HG03469 (cell line): ENCODE measurements at regions not wholly inside any gene's neighbourhood (a gene's known extent, or its start where the extent isn't known, plus 50 kb on each side); places are given as distances from the start of the nearest gene placed in this dataset.

ENCODE experiments used
- ATAC-seq: cut with Tn5 transposase; IDR thresholded peaks from one replicate; pipeline ENCODE4 v1.9.1; 2021; ENCODE audit warnings: mild to moderate bottlenecking, moderate library complexity, moderate number of reproducible peaks; ENCODE audit not compliant: unreplicated experiment

DNA sequence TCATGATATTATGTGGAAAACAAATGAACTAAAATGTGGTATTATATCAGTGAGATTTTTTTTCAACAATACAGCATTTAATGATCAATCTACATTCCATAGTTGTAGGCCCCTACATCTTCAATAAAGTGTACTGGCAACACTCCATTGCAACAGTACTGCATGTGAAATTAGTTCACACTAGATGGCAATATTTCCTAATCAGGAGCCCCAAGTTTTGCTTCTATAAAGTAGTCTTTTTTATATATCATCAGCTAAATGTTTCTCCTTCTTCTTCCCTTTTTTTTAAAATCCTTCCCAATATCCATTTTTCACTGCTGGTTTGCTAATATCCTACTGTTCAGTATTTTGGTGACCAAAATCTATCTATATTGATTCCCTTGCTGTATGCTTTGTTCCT, 528.3 kb upstream of the ATXN8OS start:
- no peak for ATAC-seq

DNA sequence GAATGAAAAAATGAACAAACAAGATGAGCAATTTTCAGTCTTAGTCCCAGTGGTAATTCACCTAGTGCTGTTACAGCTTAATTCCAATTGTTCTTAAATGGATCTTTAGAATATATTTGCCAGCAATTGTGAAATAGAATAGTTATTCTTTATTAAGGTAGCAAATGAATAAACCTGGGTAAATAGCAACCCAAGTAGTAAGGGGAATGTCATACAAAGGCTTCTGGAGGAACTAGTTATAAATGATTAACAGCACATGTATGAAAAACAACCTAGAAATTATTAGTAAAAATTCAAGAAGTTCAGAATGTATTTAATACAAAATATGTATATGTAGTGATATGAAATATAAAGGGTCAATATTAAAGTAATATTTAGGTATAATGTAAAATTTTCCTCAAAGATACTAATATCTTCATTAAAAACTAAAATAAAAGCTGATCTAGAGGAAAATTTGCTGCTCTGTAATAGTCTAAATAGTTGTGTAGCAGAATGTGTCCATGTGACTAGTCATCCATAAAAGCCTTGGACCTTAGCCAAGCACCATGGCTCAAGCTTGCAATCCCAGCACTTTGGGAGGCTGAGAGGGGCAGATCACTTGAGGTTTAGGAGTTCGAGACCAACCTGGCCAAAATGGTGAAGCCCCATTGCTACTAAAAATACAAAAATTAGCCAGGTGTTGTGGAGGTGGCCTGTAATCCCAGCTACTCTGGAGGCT, 535.9 kb upstream of the ATXN8OS start:
- no peak for ATAC-seq

DNA sequence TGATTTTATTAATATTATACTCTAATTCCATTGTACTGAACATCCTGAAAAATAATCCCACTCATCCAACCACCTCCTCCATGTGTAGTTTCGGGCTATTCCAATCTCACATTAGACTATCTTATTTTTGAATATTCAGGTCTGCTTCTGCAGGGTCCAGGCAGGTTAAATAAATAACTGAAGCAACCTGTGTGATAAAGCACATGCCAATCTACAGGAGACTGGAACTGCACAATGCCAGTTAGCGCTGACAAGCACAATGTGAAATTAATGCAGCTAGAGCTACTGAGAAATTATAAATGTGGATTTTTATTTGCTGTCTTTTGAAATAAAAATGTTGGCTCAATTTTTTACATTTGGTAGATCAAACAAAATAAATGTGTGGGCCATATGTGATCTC, 540.1 kb upstream of the ATXN8OS start:
- ATAC-seq, result no peak

DNA sequence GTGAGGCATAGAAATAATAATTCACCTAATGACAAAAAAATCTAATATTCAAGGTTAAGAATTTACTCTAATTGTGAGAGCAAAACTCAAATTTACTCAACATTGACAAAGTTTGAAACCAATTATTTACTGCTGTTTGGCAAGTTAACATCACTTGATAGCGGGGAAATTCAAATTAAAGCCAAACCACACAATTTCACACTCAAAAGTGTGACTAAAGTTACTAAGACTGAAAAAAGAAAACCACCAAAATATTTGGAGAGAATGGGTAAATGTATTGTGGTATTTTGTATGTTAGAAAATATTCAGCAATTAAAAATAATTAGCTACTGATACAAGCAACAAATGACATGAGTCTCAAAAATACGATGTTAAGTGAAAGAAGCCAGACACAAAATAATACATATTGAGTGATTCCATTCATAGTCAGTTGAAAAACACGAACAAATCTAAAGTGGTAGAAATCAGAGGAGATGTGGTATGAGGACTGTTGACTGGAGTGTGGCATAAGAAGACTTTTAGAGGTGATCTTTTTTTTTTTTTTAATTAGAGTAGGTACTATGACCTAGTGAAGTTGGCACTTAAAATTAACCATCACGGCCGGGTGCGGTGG, 541.4 kb upstream of the ATXN8OS start:
- ATAC-seq, result no peak

DNA sequence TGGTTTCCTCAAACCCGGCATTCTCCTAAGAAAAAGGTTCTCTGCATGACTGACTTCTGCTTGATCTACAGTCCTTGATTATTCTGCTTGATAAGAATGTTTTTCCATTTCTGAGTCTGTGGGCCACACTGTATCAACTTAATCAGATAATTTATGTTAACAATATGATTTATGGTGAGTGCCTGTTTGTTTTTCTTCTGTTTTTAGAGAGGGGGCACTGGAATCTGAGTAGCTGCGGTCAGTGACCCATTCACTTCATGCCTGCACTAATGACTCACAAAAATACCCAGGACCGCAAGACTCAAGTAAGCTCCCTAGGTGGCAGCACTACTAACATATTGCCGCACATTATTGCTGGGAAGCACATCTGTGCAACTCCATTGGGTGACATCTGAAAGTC, 542.3 kb upstream of the ATXN8OS start:
- peak; percentile 68 for ATAC-seq

DNA sequence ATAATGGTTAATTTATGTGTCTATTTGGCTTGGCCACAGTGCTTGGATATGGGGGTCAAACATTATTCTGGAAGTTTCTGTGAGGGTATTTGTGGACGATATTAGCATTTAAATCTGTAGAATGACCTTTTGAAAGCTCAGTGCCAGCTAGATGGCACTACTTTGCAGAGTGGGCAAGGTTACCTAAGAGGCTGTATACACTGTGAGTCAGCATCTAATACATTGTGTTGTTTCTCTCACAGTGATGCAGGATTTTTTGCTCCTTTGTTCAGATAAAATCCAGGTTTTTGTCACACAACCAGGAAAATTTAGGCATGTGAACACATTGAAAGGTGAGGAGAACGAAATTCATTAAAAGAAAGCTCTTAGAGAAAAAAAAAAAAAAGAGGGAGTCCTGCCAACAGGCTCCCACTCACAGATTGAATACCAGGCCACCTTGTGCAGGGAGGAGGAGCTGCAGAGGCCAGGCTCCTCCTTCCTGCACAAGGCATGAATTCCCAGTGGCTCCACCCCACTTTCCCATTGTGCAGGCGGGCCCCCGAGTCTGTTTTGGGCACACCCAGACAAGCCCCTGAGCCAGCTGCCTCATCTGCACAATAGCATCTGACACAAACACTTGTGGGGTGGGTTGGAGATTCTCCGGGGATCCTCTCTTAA, 551.0 kb upstream of the ATXN8OS start:
- ATAC-seq, result no peak

DNA sequence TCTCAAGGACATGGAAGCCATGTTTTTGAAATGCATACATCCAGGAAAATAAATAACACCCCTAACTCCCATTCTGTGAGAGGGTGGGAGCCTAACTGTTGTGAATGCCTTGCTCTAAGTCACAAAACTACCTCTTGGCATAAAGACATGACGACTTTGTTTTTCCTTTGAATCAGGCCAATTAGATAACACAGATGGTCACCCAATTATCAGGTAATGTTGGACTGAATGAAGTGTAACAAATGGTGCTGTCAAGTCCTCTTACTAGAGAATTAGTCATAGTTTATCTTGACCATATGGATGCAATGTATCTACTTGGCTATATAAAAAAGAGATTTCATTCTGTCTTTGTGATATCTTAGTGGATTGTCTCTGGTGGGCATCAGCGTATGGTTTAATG, 553.6 kb upstream of the ATXN8OS start:
- ATAC-seq, result no peak

DNA sequence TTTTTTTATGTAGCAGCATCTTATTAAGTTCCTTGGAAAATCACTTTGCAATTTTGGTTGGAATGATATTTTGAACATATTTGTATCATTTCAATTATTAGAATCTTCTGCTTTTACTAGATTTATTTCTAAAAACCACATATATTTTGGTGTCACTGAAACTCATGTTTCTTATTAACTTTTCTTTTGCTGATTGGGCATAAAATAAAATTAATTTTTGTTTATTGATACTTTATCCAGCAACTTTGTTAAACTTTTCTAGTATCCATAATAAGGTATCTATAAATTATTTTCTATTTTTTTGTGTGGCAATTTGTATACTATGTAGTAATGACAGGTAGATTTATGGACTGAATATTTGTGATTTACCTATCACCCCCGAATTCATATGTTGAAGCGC, 556.4 kb upstream of the ATXN8OS start:
- no peak for ATAC-seq

DNA sequence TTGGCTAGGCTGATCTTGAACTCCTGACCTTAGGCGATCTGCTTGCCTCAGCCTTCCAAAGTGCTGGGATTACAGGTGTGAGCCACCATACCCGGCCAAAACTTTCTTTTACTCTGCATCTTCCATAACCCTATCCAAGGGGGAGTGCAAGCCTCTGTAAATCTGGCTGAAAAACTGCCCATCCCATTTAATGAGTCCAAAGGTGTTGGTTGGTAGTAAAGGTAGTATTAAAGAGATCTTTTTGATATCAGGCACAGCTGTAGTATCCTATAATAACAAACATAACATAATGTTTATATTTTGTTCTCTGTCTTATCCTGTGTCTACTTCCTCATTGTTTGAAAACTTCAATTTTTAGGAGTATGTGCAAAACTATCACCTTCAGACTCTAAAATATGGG, 559.8 kb upstream of the ATXN8OS start:
- no peak for ATAC-seq

DNA sequence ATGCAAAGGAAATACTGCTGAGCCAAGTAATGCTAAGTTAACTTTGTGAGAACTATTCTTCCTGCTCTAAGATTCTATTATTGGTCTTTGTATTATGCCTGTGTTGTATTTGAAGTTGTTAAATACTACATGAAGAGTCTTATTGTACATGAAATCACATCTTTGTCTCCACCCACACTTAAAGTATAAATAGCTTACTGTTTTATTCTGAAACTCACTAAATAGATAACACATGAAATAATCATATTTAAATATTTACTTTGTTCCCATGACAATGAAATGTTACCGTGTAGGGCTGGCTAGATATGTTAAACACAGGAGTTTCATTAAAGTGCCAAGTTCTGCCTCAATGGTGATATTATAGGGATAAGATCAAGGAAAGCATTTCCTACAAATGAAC, 562.1 kb upstream of the ATXN8OS start:
- no peak for ATAC-seq

DNA sequence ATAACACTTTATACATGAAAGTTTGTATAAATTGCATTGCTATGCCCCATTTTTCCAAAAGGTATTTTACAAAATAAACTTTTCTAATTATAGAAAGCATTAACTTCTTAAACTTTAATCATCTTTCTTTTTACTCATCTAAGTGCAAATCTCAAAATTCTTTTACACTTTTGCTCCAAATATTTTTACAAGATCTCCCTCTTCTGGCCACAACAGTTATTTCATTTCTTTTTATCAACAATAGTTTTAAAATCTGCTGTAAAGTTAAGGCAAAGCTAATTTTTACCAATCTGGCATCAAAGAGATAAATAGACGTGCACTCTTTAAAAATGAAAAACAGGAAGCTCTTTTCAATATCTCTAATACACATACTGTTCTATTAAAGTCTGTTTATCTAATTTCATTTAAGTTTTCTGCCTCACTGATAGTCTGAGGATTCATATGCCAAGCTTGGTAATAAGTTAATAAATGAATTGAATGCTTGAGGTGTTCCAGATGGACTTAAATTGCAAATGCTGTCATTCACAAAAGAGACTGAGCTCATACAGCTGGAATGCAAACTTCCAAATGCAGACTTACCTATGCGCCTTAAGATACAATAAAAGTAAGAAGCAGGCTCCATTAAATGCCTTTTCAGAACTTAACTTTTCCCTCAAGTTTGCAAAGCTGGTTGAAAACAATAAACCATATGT, 583.0 kb upstream of the ATXN8OS start:
- no peak for ATAC-seq

DNA sequence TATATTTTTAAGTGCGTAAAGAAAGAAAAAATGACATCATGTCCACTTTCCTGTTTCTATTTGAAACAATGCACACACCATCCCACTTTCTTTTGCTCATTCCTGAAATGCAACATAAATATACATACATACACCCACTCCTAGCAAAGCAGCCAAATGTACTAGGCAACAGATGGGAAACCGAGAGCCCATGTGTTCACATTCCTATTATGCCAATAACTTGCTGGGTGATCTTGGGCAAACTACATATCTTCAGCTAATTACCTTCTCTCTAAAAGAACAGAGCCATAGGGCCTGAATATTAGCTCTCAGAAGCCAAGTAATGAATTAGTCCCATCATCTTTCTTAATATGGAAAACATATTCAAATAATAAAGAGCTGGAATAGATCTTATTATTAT, 610.6 kb upstream of the ATXN8OS start:
- ATAC-seq, result no peak

DNA sequence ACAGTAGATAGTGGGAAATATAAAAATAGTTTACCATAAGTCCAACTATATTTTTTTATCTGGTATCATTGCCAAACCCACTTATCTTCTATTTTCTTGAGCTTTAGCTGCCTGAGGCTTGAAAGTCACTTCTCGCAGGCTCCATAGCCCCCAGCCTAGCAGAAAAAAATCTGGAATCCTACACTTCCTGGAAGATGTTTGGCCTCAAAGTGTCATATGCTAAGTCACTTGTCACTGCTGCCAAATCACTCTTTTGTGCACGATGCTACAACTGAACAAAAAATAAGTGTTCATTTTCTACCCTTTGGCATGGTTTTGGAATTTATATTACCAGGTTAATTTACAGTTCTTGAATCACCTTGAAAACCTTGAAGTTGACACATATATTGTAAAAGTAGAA, 612.5 kb upstream of the ATXN8OS start:
- ATAC-seq, result no peak

DNA sequence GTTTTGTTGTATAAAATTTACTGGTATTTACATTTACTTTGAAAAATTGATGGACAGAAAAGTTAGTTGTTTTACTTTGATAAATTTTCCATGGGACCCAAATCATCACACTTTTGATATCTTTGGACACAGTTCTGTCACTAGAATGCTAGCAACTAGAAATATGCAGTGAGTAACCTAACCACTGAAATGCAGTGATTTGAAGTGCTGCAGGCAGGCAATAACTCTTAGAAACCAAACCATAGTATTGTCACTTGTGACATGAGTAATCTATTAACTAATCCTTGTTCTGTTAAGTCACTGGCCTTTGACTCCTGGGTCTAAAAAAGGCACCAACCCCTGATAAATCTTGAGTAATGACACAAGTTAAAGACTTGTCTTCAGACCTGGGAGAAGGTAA, 620.0 kb upstream of the ATXN8OS start:
- no peak for ATAC-seq

DNA sequence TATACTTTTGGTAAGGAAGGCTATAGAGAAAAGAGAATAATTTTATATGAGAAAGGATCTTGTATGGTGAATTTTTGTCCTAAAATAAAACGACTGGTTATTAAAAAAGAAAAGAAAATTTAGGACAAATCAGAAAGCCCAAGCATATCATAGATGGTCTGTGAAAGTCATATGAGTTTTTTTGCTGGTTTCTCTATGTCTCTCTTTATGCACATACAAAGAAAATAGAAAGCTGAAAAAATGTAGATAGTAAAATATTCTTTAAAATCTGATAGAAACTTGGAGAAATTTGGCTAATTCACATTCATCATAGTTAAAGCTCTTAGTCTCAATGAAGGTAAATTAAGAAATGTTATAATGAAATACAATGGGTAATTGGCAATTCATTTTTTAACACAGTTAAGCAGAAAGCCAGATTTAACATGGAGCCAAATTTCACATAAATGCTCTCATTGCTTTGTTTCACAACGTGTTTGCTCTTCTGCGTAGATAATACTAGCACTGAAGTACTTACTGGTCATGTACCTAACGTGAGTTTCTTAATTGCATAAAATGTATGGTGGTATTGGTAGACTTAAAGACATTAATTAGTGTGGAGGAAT, 621.5 kb upstream of the ATXN8OS start:
- no peak for ATAC-seq

DNA sequence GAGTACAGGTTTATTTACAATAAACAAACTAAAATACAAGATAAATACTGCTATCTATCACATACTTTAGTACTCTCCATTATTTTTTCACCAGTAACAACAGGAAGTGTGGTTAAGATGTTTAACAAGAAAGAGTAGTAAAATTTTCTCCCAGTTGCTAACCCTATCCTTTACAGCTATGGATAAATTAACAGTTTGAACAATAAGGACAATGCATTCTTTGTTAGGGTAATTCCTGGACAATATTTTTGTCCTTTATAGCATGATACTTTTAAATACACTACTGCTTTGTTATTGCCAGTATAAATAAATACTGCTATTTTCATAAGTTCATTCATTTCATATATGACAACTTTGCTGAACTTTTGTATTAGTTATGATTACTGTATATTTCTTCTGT, 630.2 kb upstream of the ATXN8OS start:
- ATAC-seq, result no peak

DNA sequence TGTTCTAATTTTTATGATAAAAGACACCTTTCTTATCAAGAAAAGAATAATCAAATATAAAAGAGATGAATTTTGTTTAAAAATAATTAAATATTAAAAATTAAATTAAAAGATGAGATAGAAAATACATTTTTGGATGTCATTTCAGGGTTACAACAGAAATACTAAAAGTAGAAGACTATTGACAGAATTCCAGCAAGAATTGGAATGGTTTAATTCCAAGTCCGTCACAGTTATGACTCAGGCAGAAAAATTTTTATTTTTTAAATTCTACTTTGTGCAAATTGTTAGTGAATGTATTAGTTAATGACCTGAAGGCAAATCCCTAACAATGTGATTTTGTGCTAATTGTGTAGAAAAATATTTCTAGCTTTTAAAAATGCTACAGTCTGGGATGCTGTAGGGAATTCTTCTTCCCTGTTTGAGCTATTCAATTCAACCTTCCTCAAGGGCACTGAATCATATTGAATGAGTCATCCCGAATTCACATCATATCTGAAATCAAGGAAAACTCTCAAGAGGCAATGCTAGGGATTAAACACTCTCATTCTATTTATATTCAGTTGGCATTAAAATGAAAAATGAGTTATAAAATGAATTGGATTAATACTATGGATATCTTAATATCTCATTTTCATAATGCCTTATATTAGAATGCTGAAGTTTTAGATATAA, 633.5 kb upstream of the ATXN8OS start:
- no peak for ATAC-seq

DNA sequence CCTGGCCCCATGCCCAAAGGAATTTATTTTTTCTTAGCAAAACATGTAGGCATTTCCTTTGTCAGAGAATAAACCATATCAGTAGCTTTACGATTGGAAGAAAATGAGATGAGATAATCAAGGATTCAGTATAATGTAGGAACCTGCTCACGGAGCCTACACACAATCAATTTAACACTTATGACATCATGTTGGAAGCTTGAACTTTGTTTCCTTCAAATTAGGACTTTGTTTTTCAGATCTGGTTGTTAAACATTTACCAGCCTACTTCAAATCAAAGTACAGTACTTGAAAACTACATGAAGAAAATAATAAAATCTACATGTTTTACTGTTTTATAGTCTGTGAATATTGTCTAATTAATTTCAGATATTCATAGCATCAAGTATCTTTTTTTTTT, 639.0 kb upstream of the ATXN8OS start:
- no peak for ATAC-seq

DNA sequence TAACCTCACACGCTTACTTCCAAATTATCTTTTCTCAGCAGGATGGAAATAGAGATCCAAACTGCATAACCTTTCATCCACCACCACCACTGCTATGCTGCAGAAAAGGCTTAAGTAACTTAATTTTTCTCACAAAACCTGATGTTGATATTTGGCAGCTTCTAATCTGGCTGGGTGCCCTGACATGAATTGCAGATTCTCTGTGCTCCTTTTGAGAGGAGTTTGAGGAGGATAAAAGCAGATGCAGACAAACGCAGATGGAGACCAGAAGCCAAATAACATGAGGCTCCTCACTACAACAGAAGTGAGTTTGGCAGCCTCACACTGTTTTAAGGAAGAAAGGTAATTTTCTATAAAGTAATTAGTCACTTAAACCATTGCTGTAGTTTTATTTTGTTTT, 646.2 kb upstream of the ATXN8OS start:
- ATAC-seq, result no peak

DNA sequence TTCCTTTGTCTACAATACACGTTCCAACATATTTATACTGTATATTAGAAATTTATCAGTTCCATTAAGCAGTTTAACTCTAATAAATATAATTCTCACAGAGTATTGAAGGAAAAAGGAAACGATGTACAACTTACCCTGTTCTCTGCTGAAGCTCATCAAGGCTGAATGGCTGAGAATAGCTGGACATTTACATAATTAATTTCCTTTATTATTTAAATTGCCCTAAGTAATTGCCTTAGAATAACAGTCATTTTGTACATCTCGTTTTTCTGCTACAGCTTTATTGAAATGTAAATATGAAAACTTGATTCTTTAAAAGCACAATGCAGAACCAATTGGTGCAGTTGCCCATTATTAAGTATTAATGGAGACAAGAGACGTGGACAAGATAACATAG, 648.3 kb upstream of the ATXN8OS start:
- ATAC-seq, result no peak

DNA sequence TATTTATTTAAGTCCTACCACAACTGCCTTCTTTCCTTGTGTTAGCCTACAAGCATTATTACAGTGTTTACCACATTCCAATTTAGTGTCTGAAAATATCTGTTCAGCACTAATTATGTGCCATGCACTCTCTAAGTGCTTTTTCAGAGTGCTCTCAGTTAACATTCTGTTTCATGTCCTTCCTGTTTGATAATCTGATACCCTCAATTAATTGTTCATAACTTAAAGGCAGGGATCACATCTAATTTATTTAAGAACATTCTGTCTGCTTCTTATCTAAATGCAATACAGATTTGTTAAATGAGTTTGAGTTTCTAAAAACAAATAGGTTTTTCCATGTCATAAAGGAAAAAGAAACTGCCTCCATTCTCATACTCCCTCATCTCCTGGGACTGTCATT, 649.6 kb upstream of the ATXN8OS start:
- ATAC-seq, result no peak
